ENCODE measurements at regions not wholly inside any gene's neighbourhood (a gene's known extent, or its start where the extent isn't known, plus 50 kb on each side); places are given as distances from the start of the nearest gene placed in this dataset.

GRCh38 chr10:4546931-4547330, 279.1 kb upstream of the AKR1E2 start:
- H3K4me3 ChIP-seq (replicated peaks in 1 of 3; ENCODE audit: insufficient read depth in 1 of 3, low read depth in 1 of 3, low read length in 3 of 3) = no peak overlapping the region
- no peaks in the 10 kb centered on the region for H4K20me1 ChIP-seq (replicated peaks; ENCODE audit: control insufficient read depth, extremely low read depth, insufficient read depth, low read length)
- FAIRE-seq (no peak), DNase-seq (ENCODE audit: low read depth, low spot score) (no peak)
- intact Hi-C loops (cut with micrococcal nuclease) (no loop called here), dilution Hi-C loops (cut with MboI; ENCODE audit: extremely low pct_ligation_motif_present, low sequenced_read_pairs) (no loop called here)
- H3K4me1 ChIP-seq (ENCODE audit: control insufficient read depth, extremely low read depth, insufficient read depth, low read length) = peaks cover 1% of the 10 kb centered on the region
- H3K36me3 ChIP-seq (ENCODE audit: control insufficient read depth in 2 of 2, extremely low read depth in 1 of 2, insufficient read depth in 2 of 2, low read length in 2 of 2) = no peaks in the 10 kb centered on the region
- H2AFZ ChIP-seq (ENCODE audit: low read depth, low read length) = no peak overlapping the region
- H3K79me2 ChIP-seq (ENCODE audit: control insufficient read depth, insufficient read depth, low read length) = no peaks in the 10 kb centered on the region
- H3K9ac ChIP-seq (replicated peaks; ENCODE audit: extremely low read depth, insufficient read depth, low read length) = no peak overlapping the region
- POLR2A ChIA-PET = no interaction called here
- BruUV-seq (replicated peaks) = no TSS peak
- no peak overlapping the region for H3K27ac ChIP-seq (ENCODE audit: insufficient read depth, low read depth, low read length)
- CTCF ChIA-PET = no interaction called here
- H3K9me1 ChIP-seq (replicated peaks; ENCODE audit: control insufficient read depth, extremely low read depth, insufficient read depth, low read length) = no peaks in the 10 kb centered on the region
- no peaks in the 10 kb centered on the region for H3K9me3 ChIP-seq (replicated peaks; ENCODE audit: control insufficient read depth, insufficient read depth, low read length)
- H3K27me3 ChIP-seq (ENCODE audit: control insufficient read depth in 2 of 2, insufficient read depth in 2 of 2, low read length in 2 of 2) = no peaks in the 10 kb centered on the region
- TF ChIP-seq MYC (IDR thresholded peaks at IDR 0.05; ENCODE audit: low read depth, low read length) = no peak
- no peak for TF ChIP-seq EZH2 (IDR thresholded peaks at IDR 0.05; ENCODE audit: borderline replicate concordance, low read depth, low read length, severe bottlenecking)
- no peak for TF ChIP-seq GATA2 (IDR thresholded peaks at IDR 0.05; ENCODE audit: insufficient read depth, insufficient read length, low read depth, low read length)
- TF ChIP-seq JUN (IDR thresholded peaks at IDR 0.05; ENCODE audit: borderline replicate concordance, insufficient read depth, insufficient read length, low read depth) = no peak
- TF ChIP-seq MAX (IDR thresholded peaks at IDR 0.05; ENCODE audit: insufficient read depth, insufficient read length) = no peak
- no peak for TF ChIP-seq POLR2A (IDR thresholded peaks at IDR 0.05; ENCODE audit: low read depth, low read length)
- no peak for TF ChIP-seq CTCF (IDR thresholded peaks at IDR 0.05; ENCODE audit: extremely low read depth in 1 of 2, insufficient read depth in 1 of 2, low read depth in 1 of 2, low read length in 2 of 2)
- TF ChIP-seq FOS (IDR thresholded peaks at IDR 0.05; ENCODE audit: borderline replicate concordance, insufficient read depth, low read length) = no peak
- no peak for TF ChIP-seq POLR2AphosphoS5 (IDR thresholded peaks at IDR 0.05; ENCODE audit: insufficient read depth, low read depth, low read length)
- H3K4me2 ChIP-seq (ENCODE audit: insufficient read depth, low read length) = no peak overlapping the region
